GM12878 (cell line): ENCODE measurements at regions not wholly inside any gene's neighbourhood (a gene's known extent, or its start where the extent isn't known, plus 50 kb on each side); places are given as distances from the start of the nearest gene placed in this dataset.

Experiments
- ATAC-seq: fragments of 200-7000 bp; cut with Tn5 transposase; 3 replicates; pipeline ENCODE4 v1.9.1; 2020; ENCODE audit warnings: mild to moderate bottlenecking, moderate library complexity
- BruUV-seq: library from RNA; stranded (reverse); fragments of 400-500 nt; replicated peaks from 2 replicates; lab custom pipeline; 2021; lab: Mats Ljungman, UMichigan
- CTCF ChIA-PET: fragments of 300-600 bp; sonication (Branson Sonifier 250); formaldehyde crosslinking; extraction: SDS; loops from one replicate; lab custom pipeline; 2021; ENCODE audit warnings: inconsistent platforms; lab: Yijun Ruan, JAX
- POLR2A ChIA-PET: fragments of 350-600 bp; formaldehyde crosslinking; extraction: SDS; loops from one replicate; lab custom pipeline; 2021; ENCODE audit warnings: inconsistent platforms; lab: Charles Lee
- RAD21 ChIA-PET: fragments of 300-600 bp; sonication (Branson Sonifier 250); formaldehyde crosslinking; loops from one replicate; lab custom pipeline; 2023; ENCODE audit warnings: antibody characterized with exemption; ENCODE audit not compliant: unreplicated experiment; lab: Charles Lee
- SMC1A ChIA-PET: fragments of 300-600 bp; sonication (Branson Sonifier 250); formaldehyde crosslinking; loops from one replicate; lab custom pipeline; 2023; ENCODE audit not compliant: unreplicated experiment, uncharacterized antibody; lab: Charles Lee
- DNase-seq: peaks from one replicate; pipeline ENCODE4 v3.0.0-alpha.2; 2011; ENCODE audit warnings: low read depth, low spot score
- FAIRE-seq: peaks from 3 replicates; lab custom pipeline; 2011; peaks lifted over from hg19 to GRCh38; lab: Jason Lieb, UNC
- H2AFZ ChIP-seq: 2 replicates; pipeline ENCODE4 v1.6.0; 2011; ENCODE audit warnings: low read depth, low read length, control low read depth; ENCODE audit not compliant: control insufficient read depth
- H3K27ac ChIP-seq: 2 replicates; pipeline ENCODE4 v1.5.1; 2011; ENCODE audit warnings: control low read depth; ENCODE audit not compliant: control insufficient read depth, insufficient read depth
- H3K27me3 ChIP-seq, 2 experiments: replicated peaks in 1 of 2; 2 replicates each; pipeline versions ENCODE4 v1.6.0 to v1.6.1; 2011; ENCODE audit warnings: low read length in 1 of 2; ENCODE audit not compliant: control insufficient read depth in 2 of 2, insufficient read depth in 2 of 2
- H3K36me3 ChIP-seq, 2 experiments: 2 replicates each; pipeline ENCODE4 v1.5.1; 2011; ENCODE audit warnings: low read length in 1 of 2; ENCODE audit not compliant: control insufficient read depth in 2 of 2, insufficient read depth in 2 of 2
- H3K4me1 ChIP-seq: 2 replicates; pipeline ENCODE4 v1.6.1; 2011; ENCODE audit warnings: mild to moderate bottlenecking, low read length, moderate library complexity, mixed read lengths; ENCODE audit not compliant: control insufficient read depth, insufficient read depth
- H3K4me2 ChIP-seq: 2 replicates; pipeline ENCODE4 v1.6.0; 2011; ENCODE audit warnings: control low read depth; ENCODE audit not compliant: control insufficient read depth, insufficient read depth
- H3K4me3 ChIP-seq: fragments of 200-600 bp; sonication (generic); 2 replicates; pipeline ENCODE4 v1.5.1; 2016
- H3K79me2 ChIP-seq: 2 replicates; pipeline ENCODE4 v1.6.0; 2011; ENCODE audit warnings: low read length; ENCODE audit not compliant: control insufficient read depth, insufficient read depth
- H3K9ac ChIP-seq: 2 replicates; pipeline ENCODE4 v1.8.0; 2011; ENCODE audit warnings: low read length, control low read depth, mixed read lengths; ENCODE audit not compliant: control insufficient read depth, insufficient read depth
- H3K9me3 ChIP-seq: replicated peaks from 3 replicates; pipeline ENCODE4 v1.5.1; 2011; ENCODE audit warnings: mild to moderate bottlenecking, low read length; ENCODE audit not compliant: control insufficient read depth, insufficient read depth
- H4K20me1 ChIP-seq: 2 replicates; pipeline ENCODE4 v1.6.0; 2011; ENCODE audit not compliant: control insufficient read depth, insufficient read depth
- ATF2 ChIP-seq: IDR thresholded peaks from 2 replicates; pipeline ENCODE4 v1.6.1; 2012; ENCODE audit warnings: low read length, inconsistent platforms
- BCL11A ChIP-seq: IDR thresholded peaks from 2 replicates; pipeline ENCODE4 v1.6.1; 2011; ENCODE audit warnings: low read depth, low read length
- CREB1 ChIP-seq: IDR thresholded peaks from 2 replicates; pipeline ENCODE4 v1.6.1; 2012; ENCODE audit warnings: low read depth, mild to moderate bottlenecking, inconsistent platforms
- LARP7 ChIP-seq: fragments of 450-650 bp; IDR thresholded peaks from 2 replicates; pipeline ENCODE4 v1.6.1; 2017; ENCODE audit warnings: mild to moderate bottlenecking
- MTA2 ChIP-seq: fragments of 450-650 bp; IDR thresholded peaks from 2 replicates; pipeline ENCODE4 v1.6.1; 2016; ENCODE audit warnings: low read depth, mild to moderate bottlenecking, moderate library complexity
- NR2C1 ChIP-seq: fragments of 450-650 bp; IDR thresholded peaks from 2 replicates; pipeline ENCODE4 v1.6.1; 2017; ENCODE audit warnings: antibody characterized with exemption, mild to moderate bottlenecking, moderate library complexity
- NR2C2 ChIP-seq: IDR thresholded peaks from 2 replicates; pipeline ENCODE4 v1.6.1; 2011; ENCODE audit warnings: borderline replicate concordance, low read depth; ENCODE audit not compliant: control insufficient read depth, insufficient read length
- POLR2AphosphoS5 ChIP-seq: IDR thresholded peaks from 2 replicates; pipeline ENCODE4 v1.6.1; 2011; ENCODE audit warnings: mild to moderate bottlenecking, low read length, inconsistent platforms
- RUNX3 ChIP-seq: IDR thresholded peaks from 2 replicates; pipeline ENCODE4 v1.6.1; 2012; ENCODE audit warnings: low read length, inconsistent platforms
- SMARCA5 ChIP-seq: fragments of 450-650 bp; IDR thresholded peaks from 2 replicates; pipeline ENCODE4 v1.6.1; 2017; ENCODE audit warnings: mild to moderate bottlenecking
- SP1 ChIP-seq: IDR thresholded peaks from one replicate; pipeline ENCODE4 v1.6.1; 2011; ENCODE audit warnings: low read depth, low read length
- SREBF1 ChIP-seq: IDR thresholded peaks from 2 replicates; pipeline ENCODE4 v1.6.1; 2012; ENCODE audit warnings: mild to moderate bottlenecking, low read length
- TAF1 ChIP-seq: IDR thresholded peaks from 2 replicates; pipeline ENCODE4 v1.6.1; 2011; ENCODE audit warnings: mild to moderate bottlenecking, low read depth, low read length, borderline replicate concordance
- ZSCAN29 ChIP-seq: fragments of 450-650 bp; IDR thresholded peaks from 2 replicates; pipeline ENCODE4 v1.6.1; 2017; ENCODE audit warnings: mild to moderate bottlenecking, moderate library complexity
- in situ Hi-C: fragments of 300-500 bp; cut with MboI; formaldehyde crosslinking; loops from 9 replicates; pipeline ENCODE4 v1.14.3; 2018; ENCODE audit warnings: mixed read lengths
- intact Hi-C: fragments of 100-400 bp; cut with micrococcal nuclease; formaldehyde crosslinking; loops from one replicate; pipeline ENCODE4 v1.14.2; 2022; ENCODE audit not compliant: unreplicated experiment
- TF ChIP-seq, protein P1 (sequence below): IDR thresholded peaks from 2 replicates; pipeline ENCODE4 v1.6.1; 2011; ENCODE audit warnings: low read depth, mild to moderate bottlenecking, low read length, moderate library complexity, borderline replicate concordance; ENCODE audit errors: extremely low read depth
- TF ChIP-seq, protein P2 (sequence below): IDR thresholded peaks from 2 replicates; pipeline ENCODE4 v1.6.1; 2011; ENCODE audit warnings: low read depth, low read length, improper control_type of control experiment, borderline replicate concordance
- TF ChIP-seq, protein P3 (sequence below): fragments of 450-650 bp; formaldehyde crosslinking; IDR thresholded peaks from 2 replicates; pipeline ENCODE4 v1.5.0; 2022; ENCODE audit warnings: mild to moderate bottlenecking, missing genetic modification characterization
- TF ChIP-seq, protein P4 (sequence below), 3 experiments: IDR thresholded peaks in 2 of 3; conservative IDR thresholded peaks in 1 of 3; 2 replicates each; pipeline ENCODE4 v1.5.1; 2011; ENCODE audit warnings: low read depth in 3 of 3, low read length in 3 of 3, mild to moderate bottlenecking in 3 of 3, control low read depth in 2 of 3, moderate library complexity in 2 of 3, inconsistent platforms in 1 of 3, mixed read lengths in 1 of 3; ENCODE audit not compliant: control insufficient read depth in 2 of 3, insufficient read depth in 1 of 3; ENCODE audit errors: extremely low read depth in 1 of 3

DNA sequence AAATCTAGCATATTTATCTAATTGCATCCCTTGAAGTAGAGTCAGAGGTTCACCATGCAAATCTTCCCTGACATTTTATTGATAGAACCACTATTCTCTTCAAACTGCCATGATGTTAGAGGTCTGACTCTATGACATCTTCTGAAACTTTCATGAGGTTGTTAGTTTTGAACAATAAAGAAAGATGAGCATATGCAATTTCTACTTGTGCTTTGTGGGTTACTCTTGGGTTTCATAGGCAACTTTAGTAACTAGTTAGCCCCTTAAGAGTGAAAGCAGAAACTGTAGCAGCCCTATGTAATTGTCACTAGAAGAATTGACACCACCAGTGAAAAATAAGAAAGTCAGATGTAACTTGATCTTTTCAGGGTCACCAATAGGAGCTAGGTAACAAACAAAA lies 53.1 kb upstream of the ZEB2 start:
- H3K9me3 ChIP-seq, result no peaks in the 10 kb centered on the region; the same call in 2 of the 3 replicates
- H3K4me2 ChIP-seq, result no peak overlapping the region
- FAIRE-seq, result peak; percentile 89
- ChIA-PET POLR2A (interaction anchor here (0.6 kb wide), 1 partner anchor 11 kb away, joined by 3 read pairs; no protein-coding TSS in a partner anchor), CTCF (no interaction called here), RAD21 (no interaction called here), SMC1A (interaction anchor here (0.6 to 1.5 kb wide), 5 partner anchors 11 to 123 kb away, joined by 3 to 5 read pairs (median 3); no protein-coding TSS in a partner anchor)
- no peak overlapping the region for H3K9ac ChIP-seq
- H4K20me1 ChIP-seq, result no peaks in the 10 kb centered on the region
- H3K79me2 ChIP-seq, result no peaks in the 10 kb centered on the region
- no TSS peak for BruUV-seq
- in situ Hi-C loops (no loop called here), intact Hi-C loops (no loop called here)
- peaks cover 0 to 2% of the 10 kb centered on the region in 2 experiments; a peak in 1 of 4 replicates for H3K27me3 ChIP-seq
- H3K36me3 ChIP-seq, result no peaks in the 10 kb centered on the region
- H3K4me3 ChIP-seq, result no peak overlapping the region
- no peak overlapping the region for H3K27ac ChIP-seq
- no peak for DNase-seq
- no peaks in the 10 kb centered on the region for H3K4me1 ChIP-seq
- ATAC-seq, result peak; percentile 71
- no peak overlapping the region for H2AFZ ChIP-seq
- TF ChIP-seq, protein P1, sequence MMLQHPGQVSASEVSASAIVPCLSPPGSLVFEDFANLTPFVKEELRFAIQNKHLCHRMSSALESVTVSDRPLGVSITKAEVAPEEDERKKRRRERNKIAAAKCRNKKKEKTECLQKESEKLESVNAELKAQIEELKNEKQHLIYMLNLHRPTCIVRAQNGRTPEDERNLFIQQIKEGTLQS, result no peak
- no peak for TF ChIP-seq POLR2AphosphoS5
- TF ChIP-seq, protein P2, sequence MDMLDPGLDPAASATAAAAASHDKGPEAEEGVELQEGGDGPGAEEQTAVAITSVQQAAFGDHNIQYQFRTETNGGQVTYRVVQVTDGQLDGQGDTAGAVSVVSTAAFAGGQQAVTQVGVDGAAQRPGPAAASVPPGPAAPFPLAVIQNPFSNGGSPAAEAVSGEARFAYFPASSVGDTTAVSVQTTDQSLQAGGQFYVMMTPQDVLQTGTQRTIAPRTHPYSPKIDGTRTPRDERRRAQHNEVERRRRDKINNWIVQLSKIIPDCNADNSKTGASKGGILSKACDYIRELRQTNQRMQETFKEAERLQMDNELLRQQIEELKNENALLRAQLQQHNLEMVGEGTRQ, result no peak
- TF ChIP-seq RUNX3, result peak; percentile 57; the same call in 1 of the 2 replicates
- TF ChIP-seq ZSCAN29, result no peak
- TF ChIP-seq, protein P3, sequence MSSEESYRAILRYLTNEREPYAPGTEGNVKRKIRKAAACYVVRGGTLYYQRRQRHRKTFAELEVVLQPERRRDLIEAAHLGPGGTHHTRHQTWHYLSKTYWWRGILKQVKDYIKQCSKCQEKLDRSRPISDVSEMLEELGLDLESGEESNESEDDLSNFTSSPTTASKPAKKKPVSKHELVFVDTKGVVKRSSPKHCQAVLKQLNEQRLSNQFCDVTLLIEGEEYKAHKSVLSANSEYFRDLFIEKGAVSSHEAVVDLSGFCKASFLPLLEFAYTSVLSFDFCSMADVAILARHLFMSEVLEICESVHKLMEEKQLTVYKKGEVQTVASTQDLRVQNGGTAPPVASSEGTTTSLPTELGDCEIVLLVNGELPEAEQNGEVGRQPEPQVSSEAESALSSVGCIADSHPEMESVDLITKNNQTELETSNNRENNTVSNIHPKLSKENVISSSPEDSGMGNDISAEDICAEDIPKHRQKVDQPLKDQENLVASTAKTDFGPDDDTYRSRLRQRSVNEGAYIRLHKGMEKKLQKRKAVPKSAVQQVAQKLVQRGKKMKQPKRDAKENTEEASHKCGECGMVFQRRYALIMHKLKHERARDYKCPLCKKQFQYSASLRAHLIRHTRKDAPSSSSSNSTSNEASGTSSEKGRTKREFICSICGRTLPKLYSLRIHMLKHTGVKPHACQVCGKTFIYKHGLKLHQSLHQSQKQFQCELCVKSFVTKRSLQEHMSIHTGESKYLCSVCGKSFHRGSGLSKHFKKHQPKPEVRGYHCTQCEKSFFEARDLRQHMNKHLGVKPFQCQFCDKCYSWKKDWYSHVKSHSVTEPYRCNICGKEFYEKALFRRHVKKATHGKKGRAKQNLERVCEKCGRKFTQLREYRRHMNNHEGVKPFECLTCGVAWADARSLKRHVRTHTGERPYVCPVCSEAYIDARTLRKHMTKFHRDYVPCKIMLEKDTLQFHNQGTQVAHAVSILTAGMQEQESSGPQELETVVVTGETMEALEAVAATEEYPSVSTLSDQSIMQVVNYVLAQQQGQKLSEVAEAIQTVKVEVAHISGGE (CRISPR knock-in tag), result no peak
- no peak for TF ChIP-seq SP1
- no peak for TF ChIP-seq NR2C1
- TF ChIP-seq BCL11A, result no peak
- no peak for TF ChIP-seq LARP7
- no peak for TF ChIP-seq SREBF1
- TF ChIP-seq, protein P4, sequence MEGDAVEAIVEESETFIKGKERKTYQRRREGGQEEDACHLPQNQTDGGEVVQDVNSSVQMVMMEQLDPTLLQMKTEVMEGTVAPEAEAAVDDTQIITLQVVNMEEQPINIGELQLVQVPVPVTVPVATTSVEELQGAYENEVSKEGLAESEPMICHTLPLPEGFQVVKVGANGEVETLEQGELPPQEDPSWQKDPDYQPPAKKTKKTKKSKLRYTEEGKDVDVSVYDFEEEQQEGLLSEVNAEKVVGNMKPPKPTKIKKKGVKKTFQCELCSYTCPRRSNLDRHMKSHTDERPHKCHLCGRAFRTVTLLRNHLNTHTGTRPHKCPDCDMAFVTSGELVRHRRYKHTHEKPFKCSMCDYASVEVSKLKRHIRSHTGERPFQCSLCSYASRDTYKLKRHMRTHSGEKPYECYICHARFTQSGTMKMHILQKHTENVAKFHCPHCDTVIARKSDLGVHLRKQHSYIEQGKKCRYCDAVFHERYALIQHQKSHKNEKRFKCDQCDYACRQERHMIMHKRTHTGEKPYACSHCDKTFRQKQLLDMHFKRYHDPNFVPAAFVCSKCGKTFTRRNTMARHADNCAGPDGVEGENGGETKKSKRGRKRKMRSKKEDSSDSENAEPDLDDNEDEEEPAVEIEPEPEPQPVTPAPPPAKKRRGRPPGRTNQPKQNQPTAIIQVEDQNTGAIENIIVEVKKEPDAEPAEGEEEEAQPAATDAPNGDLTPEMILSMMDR (IDR thresholded peaks at IDR 0.05 in 2 of 3, conservative IDR thresholded peaks at IDR 0.05 in 1 of 3; ENCODE audit: control insufficient read depth in 2 of 3, extremely low read depth in 1 of 3, insufficient read depth in 1 of 3, low read depth in 3 of 3, low read length in 3 of 3), result no peak
- no peak for TF ChIP-seq NR2C2
- no peak for TF ChIP-seq TAF1
- 0 out of 2 replicates have a peak, but pooled peaks have one; percentile 40 for TF ChIP-seq ATF2
- no peak for TF ChIP-seq SMARCA5
- TF ChIP-seq MTA2, result peak; percentile 24; the same call in 1 of the 2 replicates
- 0 out of 2 replicates have a peak, but pooled peaks have one; percentile 24 for TF ChIP-seq CREB1
